Parathyroid adenoma (tissue), 2 donors: ENCODE measurements at regions not wholly inside any gene's neighbourhood (a gene's known extent, or its start where the extent isn't known, plus 50 kb on each side); places are given as distances from the start of the nearest gene placed in this dataset.

Experiments used
- H2AFZ ChIP-seq: fragments of 300-600 bp; sonication (generic); one replicate; pipeline ENCODE4 v1.7.0; 2017; ENCODE audit warnings: antibody characterized with exemption, mild to moderate bottlenecking
- H3K27ac ChIP-seq: fragments of 300-600 bp; sonication (generic); one replicate; pipeline ENCODE4 v1.7.0; 2017
- H3K27me3 ChIP-seq: fragments of 300-600 bp; sonication (generic); one replicate; pipeline ENCODE4 v1.7.0; 2017; ENCODE audit warnings: low read length; ENCODE audit not compliant: control insufficient read depth, insufficient read depth
- H3K36me3 ChIP-seq: fragments of 300-600 bp; sonication (generic); one replicate; pipeline ENCODE4 v1.7.0; 2017; ENCODE audit warnings: low read length; ENCODE audit not compliant: control insufficient read depth, insufficient read depth
- H3K4me1 ChIP-seq: fragments of 300-600 bp; sonication (generic); one replicate; pipeline ENCODE4 v1.7.0; 2017; ENCODE audit warnings: control low read depth
- H3K4me2 ChIP-seq: fragments of 300-600 bp; sonication (generic); one replicate; pipeline ENCODE4 v1.7.0; 2017; ENCODE audit warnings: low read length
- H3K4me3 ChIP-seq: fragments of 300-600 bp; sonication (generic); one replicate; pipeline ENCODE4 v1.7.0; 2017; ENCODE audit warnings: low read depth, low read length
- H3K79me2 ChIP-seq: fragments of 300-600 bp; sonication (generic); one replicate; pipeline ENCODE4 v1.7.0; 2017; ENCODE audit warnings: control low read depth
- H3K9ac ChIP-seq: fragments of 300-600 bp; sonication (generic); one replicate; pipeline ENCODE4 v1.7.0; 2017; ENCODE audit warnings: mild to moderate bottlenecking
- H3K9me3 ChIP-seq: fragments of 300-600 bp; sonication (generic); one replicate; pipeline ENCODE4 v1.7.0; 2017; ENCODE audit warnings: low read length; ENCODE audit not compliant: control insufficient read depth
- TF ChIP-seq, protein P1 (sequence below): fragments of 300-600 bp; sonication (generic); IDR thresholded peaks from one replicate; pipeline ENCODE4 v1.7.0; 2017; ENCODE audit warnings: antibody characterized with exemption, mild to moderate bottlenecking
- donor health status: primary hyperparathyroidism.

DNA sequence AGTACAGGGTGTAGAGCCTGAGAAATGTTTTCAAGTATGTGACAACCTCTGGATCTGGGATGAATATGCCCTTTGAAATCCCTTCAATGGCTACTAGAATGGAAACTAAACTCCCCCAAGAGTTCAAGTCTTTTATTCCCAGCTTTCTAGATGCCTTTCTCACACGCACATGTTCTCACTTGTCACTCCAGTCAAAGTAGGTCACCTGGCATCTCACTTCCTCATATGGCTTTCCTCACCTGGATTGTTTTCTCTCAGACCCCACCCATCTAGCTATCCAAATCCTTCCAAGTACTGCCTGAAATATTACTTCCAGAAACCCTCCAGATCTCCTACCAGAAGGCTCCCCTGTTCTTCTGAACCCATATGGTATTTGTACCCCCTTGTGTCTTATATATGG lies 615.4 kb upstream of the KLF4 start:
- Histone ChIP-seq H3K27me3 (no peaks in the 10 kb centered on the region), H3K4me3 (no peak overlapping the region), H2AFZ (no peak overlapping the region), H3K9me3 (no peaks in the 10 kb centered on the region), H3K9ac (no peak overlapping the region), H3K4me2 (no peak overlapping the region), H3K4me1 (no peaks in the 10 kb centered on the region), H3K36me3 (no peaks in the 10 kb centered on the region), H3K27ac (no peak overlapping the region), H3K79me2 (no peaks in the 10 kb centered on the region)
- TF ChIP-seq, protein P1, sequence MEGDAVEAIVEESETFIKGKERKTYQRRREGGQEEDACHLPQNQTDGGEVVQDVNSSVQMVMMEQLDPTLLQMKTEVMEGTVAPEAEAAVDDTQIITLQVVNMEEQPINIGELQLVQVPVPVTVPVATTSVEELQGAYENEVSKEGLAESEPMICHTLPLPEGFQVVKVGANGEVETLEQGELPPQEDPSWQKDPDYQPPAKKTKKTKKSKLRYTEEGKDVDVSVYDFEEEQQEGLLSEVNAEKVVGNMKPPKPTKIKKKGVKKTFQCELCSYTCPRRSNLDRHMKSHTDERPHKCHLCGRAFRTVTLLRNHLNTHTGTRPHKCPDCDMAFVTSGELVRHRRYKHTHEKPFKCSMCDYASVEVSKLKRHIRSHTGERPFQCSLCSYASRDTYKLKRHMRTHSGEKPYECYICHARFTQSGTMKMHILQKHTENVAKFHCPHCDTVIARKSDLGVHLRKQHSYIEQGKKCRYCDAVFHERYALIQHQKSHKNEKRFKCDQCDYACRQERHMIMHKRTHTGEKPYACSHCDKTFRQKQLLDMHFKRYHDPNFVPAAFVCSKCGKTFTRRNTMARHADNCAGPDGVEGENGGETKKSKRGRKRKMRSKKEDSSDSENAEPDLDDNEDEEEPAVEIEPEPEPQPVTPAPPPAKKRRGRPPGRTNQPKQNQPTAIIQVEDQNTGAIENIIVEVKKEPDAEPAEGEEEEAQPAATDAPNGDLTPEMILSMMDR, result no peak

GRCh38 chr9:108103046-108103693 lies 613.6 kb upstream of the KLF4 start:
- no peak overlapping the region for H3K27ac ChIP-seq
- H3K36me3 ChIP-seq, result no peaks in the 10 kb centered on the region
- no peaks in the 10 kb centered on the region for H3K79me2 ChIP-seq
- no peaks in the 10 kb centered on the region for H3K27me3 ChIP-seq
- H3K4me3 ChIP-seq, result no peak overlapping the region
- TF ChIP-seq, protein P1, result no peak
- H3K9ac ChIP-seq, result no peak overlapping the region
- H3K9me3 ChIP-seq, result no peaks in the 10 kb centered on the region
- H2AFZ ChIP-seq, result no peak overlapping the region
- H3K4me2 ChIP-seq, result no peak overlapping the region
- H3K4me1 ChIP-seq, result no peaks in the 10 kb centered on the region

DNA sequence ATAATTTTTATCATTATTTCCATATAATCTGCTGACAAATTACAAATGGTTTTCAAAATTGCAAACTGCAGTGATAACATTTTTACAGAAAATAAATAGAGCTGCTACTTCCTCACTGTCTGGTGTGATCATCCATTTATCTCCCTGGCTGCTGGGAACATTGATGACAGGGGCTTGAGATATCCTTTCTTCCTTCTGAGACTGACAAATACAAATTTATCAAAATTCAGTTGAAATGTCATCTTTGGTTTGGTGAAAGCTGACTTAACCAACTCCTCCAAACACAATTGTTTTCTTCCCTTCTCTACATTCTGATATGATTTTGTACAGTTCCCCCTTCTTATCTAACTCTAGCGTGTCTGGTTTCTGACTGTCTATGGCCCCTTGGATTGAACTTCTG lies 611.8 kb upstream of the KLF4 start:
- H3K4me3 ChIP-seq, result no peak overlapping the region
- H3K27ac ChIP-seq, result no peak overlapping the region
- H2AFZ ChIP-seq, result no peak overlapping the region
- TF ChIP-seq, protein P1, result no peak
- H3K4me2 ChIP-seq, result no peak overlapping the region
- no peaks in the 10 kb centered on the region for H3K27me3 ChIP-seq
- no peaks in the 10 kb centered on the region for H3K79me2 ChIP-seq
- H3K9me3 ChIP-seq, result no peaks in the 10 kb centered on the region
- H3K4me1 ChIP-seq, result no peaks in the 10 kb centered on the region
- no peak overlapping the region for H3K9ac ChIP-seq
- no peaks in the 10 kb centered on the region for H3K36me3 ChIP-seq

- TF ChIP-seq, protein P1, result no peak
- H3K79me2 ChIP-seq, result no peaks in the 10 kb centered on the region
- no peak overlapping the region for H2AFZ ChIP-seq
- H3K9ac ChIP-seq, result no peak overlapping the region
- no peaks in the 10 kb centered on the region for H3K36me3 ChIP-seq
- H3K4me1 ChIP-seq, result no peaks in the 10 kb centered on the region
- no peak overlapping the region for H3K27ac ChIP-seq
- no peaks in the 10 kb centered on the region for H3K27me3 ChIP-seq
- H3K4me3 ChIP-seq, result no peak overlapping the region
- H3K4me2 ChIP-seq, result no peak overlapping the region
- H3K9me3 ChIP-seq, result no peaks in the 10 kb centered on the region
Measured at GRCh38 chr9:108100571-108100970, 611.0 kb upstream of the KLF4 start.

- TF ChIP-seq, protein P1, result no peak
- no peaks in the 10 kb centered on the region for H3K27me3 ChIP-seq
- H3K36me3 ChIP-seq, result no peaks in the 10 kb centered on the region
Measured at GRCh38 chr9:108099854-108100253, 610.3 kb upstream of the KLF4 start.

More at GRCh38 chr9:108099854-108100253, 610.3 kb upstream of the KLF4 start:
- Histone ChIP-seq H3K79me2 (no peaks in the 10 kb centered on the region), H2AFZ (no peak overlapping the region), H3K27ac (no peak overlapping the region), H3K4me3 (no peak overlapping the region), H3K9ac (no peak overlapping the region), H3K9me3 (no peaks in the 10 kb centered on the region), H3K4me1 (no peaks in the 10 kb centered on the region), H3K4me2 (no peak overlapping the region)
